ENCODE measurements at regions not wholly inside any gene's neighbourhood (a gene's known extent, or its start where the extent isn't known, plus 50 kb on each side); places are given as distances from the start of the nearest gene placed in this dataset.
A peak's percentile ranks its signal among the peaks of the same experiment; 100 is the strongest.

DNA sequence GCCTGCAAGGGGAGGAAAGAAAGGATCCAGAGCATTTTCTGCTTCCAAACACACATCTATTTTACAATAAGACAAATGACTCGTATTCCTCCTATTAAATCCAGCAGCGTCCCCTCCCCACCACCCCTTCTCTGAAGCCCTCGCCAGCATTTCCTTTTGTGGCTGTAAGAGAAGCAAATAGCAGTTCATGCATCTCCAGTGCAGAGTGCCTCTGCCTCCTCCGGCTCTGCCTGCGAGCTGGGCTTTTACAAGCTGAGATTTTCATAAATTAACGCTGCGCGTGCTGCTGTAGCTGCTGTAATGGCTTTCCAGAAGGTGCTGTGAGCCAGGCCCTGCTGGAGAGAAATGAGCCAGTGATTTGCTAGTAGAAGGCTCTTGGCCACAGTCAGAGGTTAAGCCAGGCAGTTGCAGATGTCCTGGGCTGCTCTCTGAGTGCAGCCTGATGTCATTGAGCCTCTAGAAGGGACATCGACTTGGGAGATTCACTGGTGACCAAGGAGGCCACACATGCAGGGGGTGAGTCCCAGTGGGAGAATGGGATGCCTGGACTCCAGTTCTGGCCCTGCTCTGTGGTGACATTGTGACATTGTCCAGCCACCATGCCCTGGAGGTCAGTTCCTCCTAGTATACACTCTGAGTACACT is 134.5 kb upstream of the NAV2 start:
- TF ChIP-seq POLR2A (IDR thresholded peaks at IDR 0.05; ENCODE audit: low read depth, low read length) (no peak), CTCF (IDR thresholded peaks at IDR 0.05; ENCODE audit: extremely low read depth in 1 of 2, insufficient read depth in 1 of 2, low read depth in 1 of 2, low read length in 2 of 2) (no peak), JUN (IDR thresholded peaks at IDR 0.05; ENCODE audit: borderline replicate concordance, insufficient read depth, insufficient read length, low read depth) (peak; percentile 38)

Data from endothelial cell of umbilical vein (primary cell).